ENCODE measurements at regions not wholly inside any gene's neighbourhood (a gene's known extent, or its start where the extent isn't known, plus 50 kb on each side); places are given as distances from the start of the nearest gene placed in this dataset.

DNA sequence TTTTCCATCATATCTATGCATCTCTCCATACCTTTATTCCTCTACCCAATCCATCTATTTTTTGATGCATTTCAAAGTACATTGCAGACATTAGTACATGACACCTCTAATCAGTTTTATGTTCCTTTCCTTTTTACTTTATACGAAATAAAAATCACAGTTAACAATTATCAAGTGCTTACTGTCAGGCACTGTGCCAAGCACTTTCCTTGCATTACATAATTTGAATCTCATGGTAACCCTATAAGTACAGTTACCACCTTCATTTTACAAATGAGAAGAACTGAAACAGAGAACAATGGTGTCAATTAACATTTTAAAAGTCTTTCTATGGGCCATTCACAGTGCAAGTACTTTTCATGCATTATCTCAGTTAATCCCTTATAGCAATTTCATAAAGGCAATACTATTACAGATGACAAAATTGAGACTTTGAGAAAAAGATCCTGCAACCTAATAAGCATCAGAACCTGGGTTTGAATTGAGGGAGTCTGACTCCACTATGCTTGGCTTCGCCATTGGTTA is 544.4 kb upstream of the TNP1 start:
- H3K27ac ChIP-seq = peak overlapping the region in 1 of 5 donors; percentile 62
- no peak for DNase-seq
- TF ChIP-seq POLR2A (IDR thresholded peaks at IDR 0.05) (no peak), EP300 (IDR thresholded peaks at IDR 0.05) (no peak), POLR2AphosphoS5 (IDR thresholded peaks at IDR 0.05) (no peak)
- TF ChIP-seq, protein P1, sequence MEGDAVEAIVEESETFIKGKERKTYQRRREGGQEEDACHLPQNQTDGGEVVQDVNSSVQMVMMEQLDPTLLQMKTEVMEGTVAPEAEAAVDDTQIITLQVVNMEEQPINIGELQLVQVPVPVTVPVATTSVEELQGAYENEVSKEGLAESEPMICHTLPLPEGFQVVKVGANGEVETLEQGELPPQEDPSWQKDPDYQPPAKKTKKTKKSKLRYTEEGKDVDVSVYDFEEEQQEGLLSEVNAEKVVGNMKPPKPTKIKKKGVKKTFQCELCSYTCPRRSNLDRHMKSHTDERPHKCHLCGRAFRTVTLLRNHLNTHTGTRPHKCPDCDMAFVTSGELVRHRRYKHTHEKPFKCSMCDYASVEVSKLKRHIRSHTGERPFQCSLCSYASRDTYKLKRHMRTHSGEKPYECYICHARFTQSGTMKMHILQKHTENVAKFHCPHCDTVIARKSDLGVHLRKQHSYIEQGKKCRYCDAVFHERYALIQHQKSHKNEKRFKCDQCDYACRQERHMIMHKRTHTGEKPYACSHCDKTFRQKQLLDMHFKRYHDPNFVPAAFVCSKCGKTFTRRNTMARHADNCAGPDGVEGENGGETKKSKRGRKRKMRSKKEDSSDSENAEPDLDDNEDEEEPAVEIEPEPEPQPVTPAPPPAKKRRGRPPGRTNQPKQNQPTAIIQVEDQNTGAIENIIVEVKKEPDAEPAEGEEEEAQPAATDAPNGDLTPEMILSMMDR (IDR thresholded peaks at IDR 0.05) = no peak
- no peaks in the 10 kb centered on the region for H3K9me3 ChIP-seq
- H3K4me3 ChIP-seq = no peak overlapping the region
- no peaks in the 10 kb centered on the region for H3K27me3 ChIP-seq
- intact Hi-C loops (cut with DNase I; ENCODE audit: low total_unique reads) = no loop called here
- 52 to 63% (median 54%) methylated on average over 2 of the region's 2 CpGs for WGBS, 5 donors
- peaks cover 0 to 17% (median 11%) of the 10 kb centered on the region in 4 donors for H3K4me1 ChIP-seq
- no peaks in the 10 kb centered on the region for H3K36me3 ChIP-seq

DNA sequence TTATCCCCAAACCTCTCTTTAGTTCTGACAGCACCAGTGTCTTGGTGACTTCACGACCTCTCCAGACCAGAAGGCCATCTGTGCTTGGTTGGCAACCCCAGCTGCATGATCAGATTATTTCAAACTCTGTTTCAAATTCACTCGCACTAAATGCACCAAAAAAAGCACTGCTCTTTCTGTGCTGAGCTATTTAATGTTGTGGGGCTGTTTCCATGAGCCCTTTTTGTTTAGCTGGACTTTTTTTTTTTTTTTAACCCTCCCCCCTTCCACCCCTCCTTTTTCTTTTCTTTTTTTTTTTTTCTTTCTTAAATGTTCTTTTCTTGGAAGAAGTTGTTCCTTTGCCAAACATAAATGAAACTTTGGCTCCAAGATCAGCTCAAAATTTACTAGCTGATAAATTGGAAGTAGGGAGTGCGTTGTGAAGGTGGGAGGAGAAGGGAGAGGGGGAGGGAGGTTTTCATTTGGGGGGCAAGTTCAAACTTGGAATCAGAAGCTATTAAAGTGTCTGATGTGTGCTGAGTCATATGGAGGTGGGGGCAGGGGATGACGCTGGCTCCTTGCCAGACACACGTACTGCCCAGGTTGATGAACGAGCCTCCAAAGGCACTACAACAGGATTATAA is 543.0 kb upstream of the TNP1 start:
- Histone ChIP-seq H3K27me3 (no peaks in the 10 kb centered on the region), H3K4me3 (no peak overlapping the region), H3K36me3 (no peaks in the 10 kb centered on the region), H3K27ac (peak overlapping the region in 4 of 5 donors; percentile 28 to 62 (median 52)), H3K9me3 (no peaks in the 10 kb centered on the region), H3K4me1 (peaks cover 0 to 23% (median 11%) of the 10 kb centered on the region in 4 donors)
- intact Hi-C loops (cut with DNase I; ENCODE audit: low total_unique reads) = no loop called here
- 18 to 43% (median 31%) methylated on average over 6 of the region's 6 CpGs for WGBS, 5 donors
- DNase-seq = peak in 1 of 2 donors; percentile 80
- TF ChIP-seq POLR2AphosphoS5 (IDR thresholded peaks at IDR 0.05) = peak in 1 of 3 donors; percentile 5
- TF ChIP-seq EP300 (IDR thresholded peaks at IDR 0.05) = no peak

DNA sequence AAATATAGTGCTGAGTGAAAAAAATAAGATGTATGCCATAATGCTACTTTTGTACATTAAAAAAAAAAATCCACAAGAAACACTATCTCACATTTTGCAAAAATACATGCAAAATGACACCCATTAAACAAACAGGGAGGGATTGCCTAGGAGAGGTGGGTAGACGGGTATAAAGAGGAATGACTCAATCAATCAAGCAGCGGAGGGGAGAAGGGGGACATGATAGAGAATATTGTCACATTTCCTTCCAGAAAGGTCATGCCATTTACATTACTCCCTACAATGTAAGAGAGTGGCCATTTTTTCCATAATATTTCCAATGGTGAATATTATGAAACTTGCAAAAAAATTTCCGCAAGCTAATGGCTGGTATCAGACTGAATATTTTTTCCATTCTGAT is 542.3 kb upstream of the TNP1 start:
- peak overlapping the region in 2 of 5 donors; percentile 55 to 62 for H3K27ac ChIP-seq
- H3K9me3 ChIP-seq = no peaks in the 10 kb centered on the region
- 74 to 86% (median 85%) methylated on average over 3 of the region's 3 CpGs for WGBS, 5 donors
- H3K4me1 ChIP-seq = peaks cover 0 to 30% (median 15%) of the 10 kb centered on the region in 4 donors
- no peaks in the 10 kb centered on the region for H3K36me3 ChIP-seq
- intact Hi-C loops (cut with DNase I; ENCODE audit: low total_unique reads) = no loop called here
- no peak for DNase-seq
- no peaks in the 10 kb centered on the region for H3K27me3 ChIP-seq
- no peak overlapping the region for H3K4me3 ChIP-seq
- TF ChIP-seq POLR2A (IDR thresholded peaks at IDR 0.05) (no peak), EP300 (IDR thresholded peaks at IDR 0.05) (no peak), POLR2AphosphoS5 (IDR thresholded peaks at IDR 0.05) (no peak)

DNA sequence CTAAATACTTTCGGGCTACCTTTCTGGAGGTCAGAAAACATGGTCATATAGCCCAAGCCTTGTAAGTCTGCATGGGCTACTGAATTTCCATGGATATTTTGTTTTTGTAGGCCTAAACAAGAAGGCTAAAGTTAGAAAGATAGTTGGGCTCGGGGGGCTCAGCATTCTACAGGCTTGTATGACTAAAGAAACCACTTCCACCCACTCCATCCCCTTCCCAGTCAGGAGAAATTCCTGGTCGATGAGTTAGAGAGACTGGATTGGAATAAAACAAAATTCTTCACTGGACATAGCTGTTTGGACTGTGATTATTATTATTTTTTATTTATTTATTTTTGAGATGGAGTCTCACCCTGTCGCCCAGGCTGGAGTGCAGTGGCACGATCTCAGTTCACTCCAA is 539.4 kb upstream of the TNP1 start:
- Histone ChIP-seq H3K27me3 (no peaks in the 10 kb centered on the region), H3K36me3 (no peaks in the 10 kb centered on the region), H3K4me1 (peaks cover 6 to 52% (median 27%) of the 10 kb centered on the region in 4 donors), H3K27ac (peak overlapping the region in 1 of 5 donors; percentile 38), H3K9me3 (no peaks in the 10 kb centered on the region), H3K4me3 (no peak overlapping the region)
- 78 to 86% (median 85%) methylated on average over 5 of the region's 5 CpGs for WGBS, 5 donors
- intact Hi-C loops (cut with DNase I; ENCODE audit: low total_unique reads) = no loop called here
- TF ChIP-seq, protein P1 (IDR thresholded peaks at IDR 0.05) = no peak
- TF ChIP-seq POLR2A (IDR thresholded peaks at IDR 0.05) = no peak
- no peak for TF ChIP-seq EP300 (IDR thresholded peaks at IDR 0.05)
- no peak for TF ChIP-seq POLR2AphosphoS5 (IDR thresholded peaks at IDR 0.05)
- no peak for DNase-seq

DNA sequence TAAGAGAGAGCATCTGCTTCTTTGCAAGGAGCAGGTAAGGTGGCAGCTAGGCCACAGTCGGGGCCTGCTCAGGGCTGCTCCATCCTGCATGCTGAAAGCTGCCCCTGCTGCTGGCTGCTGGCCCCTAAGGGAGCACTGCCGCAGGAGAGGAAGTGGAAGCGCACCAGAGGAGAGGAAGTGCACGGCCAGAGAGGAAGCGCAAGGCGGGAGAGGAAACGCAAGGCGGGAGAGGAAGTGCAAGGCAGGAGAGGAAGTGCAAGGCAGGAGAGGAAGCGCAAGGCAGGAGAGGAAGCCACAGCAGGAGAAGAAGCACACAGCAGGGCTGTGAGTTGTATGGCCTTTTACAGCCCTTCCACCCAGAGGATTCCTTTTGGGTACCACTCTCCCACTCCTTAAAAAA is 539.0 kb upstream of the TNP1 start:
- H3K27me3 ChIP-seq = no peaks in the 10 kb centered on the region
- H3K36me3 ChIP-seq = no peaks in the 10 kb centered on the region
- no peak overlapping the region for H3K4me3 ChIP-seq
- peak overlapping the region in 1 of 5 donors; percentile 38 for H3K27ac ChIP-seq
- WGBS, 5 donors = 54 to 90% (median 69%) methylated on average over 9 of the region's 9 CpGs
- intact Hi-C loops (cut with DNase I; ENCODE audit: low total_unique reads) = no loop called here
- DNase-seq = no peak
- H3K9me3 ChIP-seq = no peaks in the 10 kb centered on the region
- peaks cover 6 to 56% (median 26%) of the 10 kb centered on the region in 4 donors for H3K4me1 ChIP-seq
- TF ChIP-seq EP300 (IDR thresholded peaks at IDR 0.05) (no peak), POLR2A (IDR thresholded peaks at IDR 0.05) (no peak), POLR2AphosphoS5 (IDR thresholded peaks at IDR 0.05) (no peak)
- TF ChIP-seq, protein P1 (IDR thresholded peaks at IDR 0.05) = no peak
